ENCODE measurements at regions not wholly inside any gene's neighbourhood (a gene's known extent, or its start where the extent isn't known, plus 50 kb on each side); places are given as distances from the start of the nearest gene placed in this dataset.

DNA sequence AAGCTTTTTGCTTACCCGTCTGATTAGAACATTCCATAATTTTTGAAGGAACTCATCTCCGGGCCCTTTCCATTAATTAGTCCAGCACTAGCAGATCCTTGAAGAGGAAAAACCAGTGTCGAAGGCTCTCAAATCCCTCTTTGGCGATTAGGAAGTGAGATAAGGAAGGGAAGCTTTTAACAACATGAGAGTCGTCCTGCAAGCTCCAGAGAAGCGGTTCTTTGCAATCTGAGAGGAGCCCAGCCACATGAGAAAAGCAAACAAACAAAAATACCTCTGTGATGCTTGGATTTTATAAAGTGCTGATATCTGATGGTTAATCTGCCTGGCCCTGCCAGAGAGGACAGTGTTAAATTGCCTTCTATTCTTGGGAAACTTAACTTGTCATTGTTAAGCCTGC is 339.8 kb upstream of the SALL1 start:
- DNase-seq (ENCODE audit: low spot score), result no peak
- ATAC-seq (ENCODE audit: insufficient number of reproducible peaks, low FRiP score, low read depth), result no peak
- Histone ChIP-seq H3K4me1 (ENCODE audit: control insufficient read depth in 1 of 2, low read depth in 2 of 2) (no peaks in the 10 kb centered on the region), H3K9me3 (no peaks in the 10 kb centered on the region), H3K36me3 (no peaks in the 10 kb centered on the region), H3K27me3 (replicated peaks; ENCODE audit: insufficient read depth) (no peaks in the 10 kb centered on the region), H3K4me3 (no peak overlapping the region), H3K27ac (no peak overlapping the region)
- TF ChIP-seq, protein P1, sequence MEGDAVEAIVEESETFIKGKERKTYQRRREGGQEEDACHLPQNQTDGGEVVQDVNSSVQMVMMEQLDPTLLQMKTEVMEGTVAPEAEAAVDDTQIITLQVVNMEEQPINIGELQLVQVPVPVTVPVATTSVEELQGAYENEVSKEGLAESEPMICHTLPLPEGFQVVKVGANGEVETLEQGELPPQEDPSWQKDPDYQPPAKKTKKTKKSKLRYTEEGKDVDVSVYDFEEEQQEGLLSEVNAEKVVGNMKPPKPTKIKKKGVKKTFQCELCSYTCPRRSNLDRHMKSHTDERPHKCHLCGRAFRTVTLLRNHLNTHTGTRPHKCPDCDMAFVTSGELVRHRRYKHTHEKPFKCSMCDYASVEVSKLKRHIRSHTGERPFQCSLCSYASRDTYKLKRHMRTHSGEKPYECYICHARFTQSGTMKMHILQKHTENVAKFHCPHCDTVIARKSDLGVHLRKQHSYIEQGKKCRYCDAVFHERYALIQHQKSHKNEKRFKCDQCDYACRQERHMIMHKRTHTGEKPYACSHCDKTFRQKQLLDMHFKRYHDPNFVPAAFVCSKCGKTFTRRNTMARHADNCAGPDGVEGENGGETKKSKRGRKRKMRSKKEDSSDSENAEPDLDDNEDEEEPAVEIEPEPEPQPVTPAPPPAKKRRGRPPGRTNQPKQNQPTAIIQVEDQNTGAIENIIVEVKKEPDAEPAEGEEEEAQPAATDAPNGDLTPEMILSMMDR (IDR thresholded peaks at IDR 0.05), result no peak

DNA sequence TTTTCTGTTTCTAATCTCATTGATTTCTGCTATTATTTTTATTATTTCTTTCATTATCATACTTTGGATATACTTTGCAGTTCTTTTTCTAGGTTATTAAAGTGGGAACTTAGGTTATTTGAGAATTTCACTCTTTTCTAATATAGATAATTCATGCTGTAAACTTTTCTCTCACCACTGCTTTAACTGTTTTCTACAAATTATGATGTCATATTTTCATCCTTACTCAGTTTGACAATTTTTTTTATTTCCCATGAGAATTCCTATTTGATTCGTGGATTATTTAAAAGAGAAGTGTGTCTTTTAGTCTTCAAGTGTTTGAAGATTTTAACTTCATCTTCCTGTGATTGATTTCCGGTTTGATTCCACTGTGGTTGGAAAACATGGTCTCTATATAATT is 336.8 kb upstream of the SALL1 start:
- DNase-seq (ENCODE audit: low spot score) (no peak), ATAC-seq (ENCODE audit: insufficient number of reproducible peaks, low FRiP score, low read depth) (no peak)
- H3K36me3 ChIP-seq, result no peaks in the 10 kb centered on the region
- no peaks in the 10 kb centered on the region for H3K9me3 ChIP-seq
- no peaks in the 10 kb centered on the region for H3K27me3 ChIP-seq (replicated peaks; ENCODE audit: insufficient read depth)
- H3K27ac ChIP-seq, result no peak overlapping the region
- no peak overlapping the region for H3K4me3 ChIP-seq
- TF ChIP-seq, protein P1 (IDR thresholded peaks at IDR 0.05), result no peak
- no peaks in the 10 kb centered on the region for H3K4me1 ChIP-seq (ENCODE audit: control insufficient read depth in 1 of 2, low read depth in 2 of 2)

DNA sequence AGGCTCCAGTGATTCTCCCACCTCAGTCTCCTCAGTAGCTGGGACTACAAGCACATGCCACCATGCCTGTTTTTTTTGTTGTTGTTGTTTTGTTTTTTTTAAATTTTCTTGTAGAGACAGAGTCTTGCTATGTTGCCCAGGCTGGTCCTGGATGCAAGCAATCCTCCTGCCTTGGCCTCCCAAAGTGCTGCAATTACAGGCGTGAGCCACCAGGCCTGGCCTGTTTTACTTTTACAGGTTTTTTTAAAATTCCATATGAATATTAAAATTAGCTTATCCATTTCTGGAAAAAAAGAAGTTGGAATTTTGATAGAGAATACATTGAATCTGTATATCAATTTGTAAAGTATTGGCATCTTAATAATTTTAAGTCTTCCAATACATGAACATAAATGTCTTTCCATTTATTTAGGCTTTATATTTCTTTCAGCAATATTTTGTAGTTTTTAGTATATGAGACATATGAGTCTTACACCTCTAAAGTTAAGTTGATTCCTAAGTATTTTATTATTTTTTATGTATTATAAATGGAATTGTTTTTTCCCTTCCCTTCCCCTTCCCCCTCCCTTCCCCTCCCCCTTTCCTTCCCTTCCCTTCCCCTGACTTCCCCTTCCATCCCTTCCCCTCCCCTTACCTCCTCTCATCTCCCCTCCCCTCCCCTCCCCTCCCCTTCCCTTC is 323.5 kb upstream of the SALL1 start:
- Histone ChIP-seq H3K27ac (no peak overlapping the region), H3K36me3 (no peaks in the 10 kb centered on the region), H3K4me1 (ENCODE audit: control insufficient read depth in 1 of 2, low read depth in 2 of 2) (no peaks in the 10 kb centered on the region), H3K4me3 (no peak overlapping the region), H3K27me3 (replicated peaks; ENCODE audit: insufficient read depth) (no peaks in the 10 kb centered on the region), H3K9me3 (no peaks in the 10 kb centered on the region)
- no peak for ATAC-seq (ENCODE audit: insufficient number of reproducible peaks, low FRiP score, low read depth)
- DNase-seq (ENCODE audit: low spot score), result no peak
- TF ChIP-seq, protein P1 (IDR thresholded peaks at IDR 0.05), result no peak

- TF ChIP-seq, protein P1 (IDR thresholded peaks at IDR 0.05), result no peak
- no peak for DNase-seq (ENCODE audit: low spot score)
- ATAC-seq (ENCODE audit: insufficient number of reproducible peaks, low FRiP score, low read depth), result no peak
- H3K4me1 ChIP-seq (ENCODE audit: control insufficient read depth in 1 of 2, low read depth in 2 of 2), result no peaks in the 10 kb centered on the region
- H3K4me3 ChIP-seq, result no peak overlapping the region
- H3K27me3 ChIP-seq (replicated peaks; ENCODE audit: insufficient read depth), result no peaks in the 10 kb centered on the region
- no peaks in the 10 kb centered on the region for H3K9me3 ChIP-seq
- H3K27ac ChIP-seq, result no peak overlapping the region
- no peaks in the 10 kb centered on the region for H3K36me3 ChIP-seq
Observed at GRCh38 chr16:51473091-51473490, 322.0 kb upstream of the SALL1 start.

DNA sequence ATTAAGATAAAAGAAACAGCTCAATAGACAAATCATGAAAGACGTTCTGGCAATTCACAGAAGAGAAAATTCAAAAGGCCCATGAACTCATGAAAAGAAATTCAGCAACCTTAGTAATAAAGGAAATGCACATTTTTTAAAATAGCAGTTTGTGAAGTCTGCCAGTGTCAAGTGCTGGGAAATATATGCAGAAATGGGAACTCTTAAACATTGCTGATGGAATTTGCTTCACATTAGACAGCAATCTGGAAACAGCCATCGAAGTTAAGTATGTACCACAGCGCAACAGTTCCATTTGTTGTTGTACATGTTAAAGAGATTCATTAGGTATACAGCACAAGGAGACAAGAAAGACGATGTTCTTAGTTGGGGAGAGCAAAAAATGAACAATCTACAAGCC is 319.4 kb upstream of the SALL1 start:
- DNase-seq (ENCODE audit: low spot score), result no peak
- Histone ChIP-seq H3K4me3 (no peak overlapping the region), H3K36me3 (no peaks in the 10 kb centered on the region), H3K9me3 (no peaks in the 10 kb centered on the region), H3K27me3 (replicated peaks; ENCODE audit: insufficient read depth) (no peaks in the 10 kb centered on the region), H3K27ac (no peak overlapping the region), H3K4me1 (ENCODE audit: control insufficient read depth in 1 of 2, low read depth in 2 of 2) (no peaks in the 10 kb centered on the region)
- ATAC-seq (ENCODE audit: insufficient number of reproducible peaks, low FRiP score, low read depth), result no peak
- TF ChIP-seq, protein P1 (IDR thresholded peaks at IDR 0.05), result no peak

All from thoracic aorta (tissue), 2 donors.